Caco-2 (cell line): ENCODE measurements at regions not wholly inside any gene's neighbourhood (a gene's known extent, or its start where the extent isn't known, plus 50 kb on each side); places are given as distances from the start of the nearest gene placed in this dataset.

ENCODE experiments used
- BruUV-seq: library from RNA; stranded (reverse); fragments of 400-500 nt; replicated peaks from 2 replicates; lab custom pipeline; 2021; lab: Mats Ljungman, UMichigan
- CTCF ChIA-PET: fragments of 300-600 bp; sonication (Branson Sonifier 250); formaldehyde crosslinking; loops from one replicate; lab custom pipeline; 2022; ENCODE audit warnings: antibody characterized with exemption; lab: Charles Lee
- POLR2A ChIA-PET: fragments of 300-600 bp; sonication (Branson Sonifier 250); formaldehyde crosslinking; loops from one replicate; lab custom pipeline; 2022; ENCODE audit warnings: antibody characterized with exemption; lab: Charles Lee
- DNase-seq, 2 experiments: peaks; one replicate each; pipeline versions ENCODE4 v3.0.0 to v3.0.0-alpha.2; 2020 to 2022
- H3K27me3 ChIP-seq: replicated peaks from 2 replicates; pipeline ENCODE4 v1.6.0; 2011; ENCODE audit warnings: low read length; ENCODE audit not compliant: control insufficient read depth, insufficient read depth
- H3K36me3 ChIP-seq: 2 replicates; pipeline ENCODE4 v1.5.1; 2011; ENCODE audit warnings: low read length; ENCODE audit not compliant: control insufficient read depth, insufficient read depth
- H3K4me1 ChIP-seq: fragments of 250-450 bp; sonication (Bioruptor Pico); 2 replicates; pipeline ENCODE4 v1.5.1; 2020; ENCODE audit warnings: mild to moderate bottlenecking
- H3K4me3 ChIP-seq: 2 replicates; pipeline ENCODE4 v1.5.1; 2011; ENCODE audit warnings: low read depth, mild to moderate bottlenecking, control low read depth, low read length
- H3K9me3 ChIP-seq: fragments of 250-450 bp; sonication (Bioruptor Pico); 2 replicates; pipeline ENCODE4 v1.5.1; 2020; ENCODE audit warnings: mild to moderate bottlenecking, moderate library complexity
- H3K27ac Mint-ChIP-seq: one replicate; pipeline ENCODE4 v1.8.0; 2022; ENCODE audit warnings: mixed read lengths; ENCODE audit not compliant: unreplicated experiment
- H3K27me3 Mint-ChIP-seq: one replicate; pipeline ENCODE4 v1.8.0; 2022; ENCODE audit warnings: mixed read lengths; ENCODE audit not compliant: insufficient read depth, unreplicated experiment
- H3K36me3 Mint-ChIP-seq: one replicate; pipeline ENCODE4 v1.8.0; 2022; ENCODE audit warnings: mild to moderate bottlenecking, mixed read lengths; ENCODE audit not compliant: insufficient read depth, unreplicated experiment
- H3K4me1 Mint-ChIP-seq: one replicate; pipeline ENCODE4 v1.8.0; 2022; ENCODE audit warnings: low read depth, mixed read lengths; ENCODE audit not compliant: unreplicated experiment
- H3K4me3 Mint-ChIP-seq: one replicate; pipeline ENCODE4 v1.8.0; 2022; ENCODE audit warnings: mild to moderate bottlenecking, moderate library complexity, mixed read lengths; ENCODE audit not compliant: unreplicated experiment
- H3K9me3 Mint-ChIP-seq: one replicate; pipeline ENCODE4 v1.8.0; 2022; ENCODE audit warnings: mixed read lengths; ENCODE audit not compliant: unreplicated experiment
- CTCF ChIP-seq, 2 experiments: fragments of 200-600 bp in 1 of 2; IDR thresholded peaks; 1 replicate in 1 of 2; 2 replicates in 1 of 2; pipeline versions ENCODE4 v1.5.1 to v1.8.0; 2011 to 2022; ENCODE audit warnings: antibody characterized with exemption in 1 of 2, control low read depth in 1 of 2, inconsistent platforms in 1 of 2, low read depth in 1 of 2, low read length in 1 of 2, mild to moderate bottlenecking in 1 of 2, moderate library complexity in 1 of 2; ENCODE audit not compliant: insufficient read depth in 1 of 2, severe bottlenecking in 1 of 2, unreplicated experiment in 1 of 2
- intact Hi-C: fragments of 100-400 bp; cut with micrococcal nuclease; formaldehyde crosslinking; loops from one replicate; pipeline ENCODE4 v1.10.0; 2022; ENCODE audit not compliant: unreplicated experiment

DNA sequence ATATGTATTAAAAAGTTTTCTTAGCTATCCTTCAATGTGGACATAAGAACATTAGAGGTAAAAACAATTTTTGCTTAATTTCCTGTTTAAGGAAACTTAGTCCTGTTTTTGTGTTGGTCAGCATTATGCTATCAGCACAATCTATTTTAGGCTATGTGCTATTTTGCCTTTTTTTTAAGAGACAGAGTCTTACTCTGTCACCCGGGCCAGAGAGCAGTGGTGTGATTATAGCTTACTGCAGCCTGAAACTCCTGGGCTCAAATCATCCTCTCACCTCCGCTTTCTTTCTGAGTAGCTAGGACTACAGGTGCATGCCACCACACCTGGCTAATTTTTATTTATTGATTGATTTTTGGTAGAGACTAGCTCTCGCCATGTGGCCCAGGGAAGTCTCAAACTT is 199.1 kb upstream of the TMPRSS15 start:
- Mint-ChIP-seq H3K36me3 (no peaks in the 10 kb centered on the region), H3K27ac (no peak overlapping the region), H3K27me3 (no peaks in the 10 kb centered on the region), H3K9me3 (no peaks in the 10 kb centered on the region), H3K4me1 (no peaks in the 10 kb centered on the region), H3K4me3 (no peak overlapping the region)
- Histone ChIP-seq H3K4me3 (no peak overlapping the region), H3K9me3 (no peaks in the 10 kb centered on the region), H3K4me1 (no peaks in the 10 kb centered on the region), H3K36me3 (no peaks in the 10 kb centered on the region), H3K27me3 (no peaks in the 10 kb centered on the region)
- intact Hi-C loops = no loop called here
- no peak for DNase-seq
- POLR2A ChIA-PET = no interaction called here
- CTCF ChIA-PET = no interaction called here
- no peak for TF ChIP-seq CTCF (IDR thresholded peaks at IDR 0.05; ENCODE audit: insufficient read depth in 1 of 2, low read depth in 1 of 2, low read length in 1 of 2, severe bottlenecking in 1 of 2, unreplicated experiment in 1 of 2)
- no TSS peak for BruUV-seq

- intact Hi-C loops = no loop called here
- Mint-ChIP-seq H3K27ac (no peak overlapping the region), H3K4me1 (no peaks in the 10 kb centered on the region), H3K9me3 (no peaks in the 10 kb centered on the region), H3K27me3 (no peaks in the 10 kb centered on the region), H3K4me3 (no peak overlapping the region), H3K36me3 (no peaks in the 10 kb centered on the region)
- no peak for TF ChIP-seq CTCF (IDR thresholded peaks at IDR 0.05; ENCODE audit: insufficient read depth in 1 of 2, low read depth in 1 of 2, low read length in 1 of 2, severe bottlenecking in 1 of 2, unreplicated experiment in 1 of 2)
- Histone ChIP-seq H3K36me3 (no peaks in the 10 kb centered on the region), H3K9me3 (no peaks in the 10 kb centered on the region), H3K27me3 (no peaks in the 10 kb centered on the region), H3K4me3 (no peak overlapping the region), H3K4me1 (no peaks in the 10 kb centered on the region)
- no TSS peak for BruUV-seq
- ChIA-PET POLR2A (no interaction called here), CTCF (no interaction called here)
- DNase-seq = no peak
Measured at GRCh38 chr21:18603261-18603660, 199.7 kb upstream of the TMPRSS15 start.

- ChIA-PET CTCF (no interaction called here), POLR2A (no interaction called here)
- H3K9me3 Mint-ChIP-seq = no peaks in the 10 kb centered on the region
- Histone ChIP-seq H3K4me3 (no peak overlapping the region), H3K36me3 (no peaks in the 10 kb centered on the region), H3K4me1 (no peaks in the 10 kb centered on the region), H3K9me3 (no peaks in the 10 kb centered on the region), H3K27me3 (no peaks in the 10 kb centered on the region)
- intact Hi-C loops = no loop called here
- no peak overlapping the region for H3K27ac Mint-ChIP-seq
- no peak for TF ChIP-seq CTCF (IDR thresholded peaks at IDR 0.05; ENCODE audit: insufficient read depth in 1 of 2, low read depth in 1 of 2, low read length in 1 of 2, severe bottlenecking in 1 of 2, unreplicated experiment in 1 of 2)
- no peaks in the 10 kb centered on the region for H3K4me1 Mint-ChIP-seq
- H3K27me3 Mint-ChIP-seq = no peaks in the 10 kb centered on the region
- no peak overlapping the region for H3K4me3 Mint-ChIP-seq
- no TSS peak for BruUV-seq
- DNase-seq = no peak
- no peaks in the 10 kb centered on the region for H3K36me3 Mint-ChIP-seq
Measured at GRCh38 chr21:18603980-18604379, 200.4 kb upstream of the TMPRSS15 start.
